K562 (cell line): ENCODE measurements at regions not wholly inside any gene's neighbourhood (a gene's known extent, or its start where the extent isn't known, plus 50 kb on each side); places are given as distances from the start of the nearest gene placed in this dataset.

Experiments
- CTBP1 ChIP-seq: fragments of 450-650 bp; IDR thresholded peaks from 2 replicates; pipeline ENCODE4 v1.6.1; 2016; ENCODE audit warnings: borderline replicate concordance
- EGR1 ChIP-seq: fragments of 450-650 bp; conservative IDR thresholded peaks from 2 replicates; pipeline ENCODE4 v1.6.1; 2017; ENCODE audit warnings: mild to moderate bottlenecking
- EP300 ChIP-seq: IDR thresholded peaks from 2 replicates; pipeline ENCODE4 v1.6.1; 2012; ENCODE audit warnings: low read length, improper control_type of control experiment
- FOXA1 ChIP-seq: fragments of 450-650 bp; IDR thresholded peaks from 2 replicates; pipeline ENCODE4 v1.6.1; 2016; ENCODE audit warnings: mild to moderate bottlenecking, borderline replicate concordance
- KAT7 ChIP-seq: sonication (generic); formaldehyde crosslinking; IDR thresholded peaks from 2 replicates; pipeline ENCODE4 v1.8.0; 2022; ENCODE audit warnings: missing genetic modification reagents, mild to moderate bottlenecking, borderline replicate concordance
- KDM4B ChIP-seq, 2 experiments: fragments of 450-650 bp in 1 of 2; sonication (generic) in 1 of 2; IDR thresholded peaks; 2 replicates each; pipeline ENCODE4 v1.6.1; 2016 to 2017; ENCODE audit warnings: borderline replicate concordance in 2 of 2, antibody characterized with exemption in 1 of 2, low read depth in 1 of 2, mild to moderate bottlenecking in 1 of 2
- NR1H2 ChIP-seq: sonication (generic); formaldehyde crosslinking; IDR thresholded peaks from 2 replicates; pipeline ENCODE4 v1.4.0; 2020; ENCODE audit warnings: mild to moderate bottlenecking, missing genetic modification reagents
- PHB ChIP-seq: fragments of 250-450 bp; sonication (Bioruptor Pico); IDR thresholded peaks from 2 replicates; pipeline ENCODE4 v1.5.0; 2021
- PML ChIP-seq: IDR thresholded peaks from 2 replicates; pipeline ENCODE4 v1.6.1; 2012; ENCODE audit warnings: low read length, inconsistent platforms
- RBM15 ChIP-seq: fragments of 200-400 bp; formaldehyde crosslinking; IDR thresholded peaks from 2 replicates; pipeline ENCODE4 v1.6.1; 2018; ENCODE audit warnings: mild to moderate bottlenecking, low read length, moderate library complexity; ENCODE audit not compliant: insufficient read depth
- SIX5 ChIP-seq, 2 experiments: IDR thresholded peaks; 2 replicates each; pipeline ENCODE4 v1.6.1; 2011; ENCODE audit warnings: low read length in 2 of 2, borderline replicate concordance in 1 of 2, low read depth in 1 of 2, mild to moderate bottlenecking in 1 of 2, moderate library complexity in 1 of 2; ENCODE audit not compliant: insufficient read depth in 1 of 2
- SMARCA4 ChIP-seq: fragments of 450-650 bp; IDR thresholded peaks from 2 replicates; pipeline ENCODE4 v1.6.1; 2016
- TEAD1 ChIP-seq, 2 experiments: fragments of 450-650 bp in 1 of 2; sonication (generic) in 1 of 2; formaldehyde crosslinking; IDR thresholded peaks; 2 replicates each; pipeline versions ENCODE4 v1.4.0 to v1.8.0; 2020 to 2022; ENCODE audit warnings: mild to moderate bottlenecking in 2 of 2, missing genetic modification reagents in 1 of 2
- ZFP1 ChIP-seq: fragments of 450-650 bp; formaldehyde crosslinking; IDR thresholded peaks from 2 replicates; pipeline ENCODE4 v1.4.0; 2020; ENCODE audit warnings: mild to moderate bottlenecking, mixed read lengths
- ZNF354B ChIP-seq: fragments of 250-450 bp; sonication (Bioruptor Pico); IDR thresholded peaks from 2 replicates; pipeline ENCODE4 v1.4.0; 2020
- ZNF408 ChIP-seq: fragments of 250-450 bp; sonication (Bioruptor Pico); IDR thresholded peaks from 2 replicates; pipeline ENCODE4 v1.4.0; 2020; ENCODE audit warnings: low read depth, mild to moderate bottlenecking, moderate library complexity
- ZNF41 ChIP-seq: fragments of 250-450 bp; sonication (Bioruptor Pico); conservative IDR thresholded peaks from 2 replicates; pipeline ENCODE4 v1.4.0; 2020; ENCODE audit warnings: mild to moderate bottlenecking
- TF ChIP-seq, protein P1 (sequence below): sonication (generic); formaldehyde crosslinking; IDR thresholded peaks from 2 replicates; pipeline ENCODE4 v1.8.0; 2023; ENCODE audit warnings: missing genetic modification reagents, mild to moderate bottlenecking, borderline replicate concordance
- TF ChIP-seq, protein P2 (sequence below), 2 experiments: fragments of 450-650 bp; conservative IDR thresholded peaks; 2 replicates each; pipeline ENCODE4 v1.6.1; 2017; ENCODE audit warnings: mild to moderate bottlenecking in 2 of 2, moderate library complexity in 2 of 2
- TF ChIP-seq, protein P3 (sequence below): fragments of 450-650 bp; IDR thresholded peaks from 2 replicates; pipeline ENCODE4 v1.6.1; 2016; ENCODE audit warnings: antibody characterized with exemption

DNA sequence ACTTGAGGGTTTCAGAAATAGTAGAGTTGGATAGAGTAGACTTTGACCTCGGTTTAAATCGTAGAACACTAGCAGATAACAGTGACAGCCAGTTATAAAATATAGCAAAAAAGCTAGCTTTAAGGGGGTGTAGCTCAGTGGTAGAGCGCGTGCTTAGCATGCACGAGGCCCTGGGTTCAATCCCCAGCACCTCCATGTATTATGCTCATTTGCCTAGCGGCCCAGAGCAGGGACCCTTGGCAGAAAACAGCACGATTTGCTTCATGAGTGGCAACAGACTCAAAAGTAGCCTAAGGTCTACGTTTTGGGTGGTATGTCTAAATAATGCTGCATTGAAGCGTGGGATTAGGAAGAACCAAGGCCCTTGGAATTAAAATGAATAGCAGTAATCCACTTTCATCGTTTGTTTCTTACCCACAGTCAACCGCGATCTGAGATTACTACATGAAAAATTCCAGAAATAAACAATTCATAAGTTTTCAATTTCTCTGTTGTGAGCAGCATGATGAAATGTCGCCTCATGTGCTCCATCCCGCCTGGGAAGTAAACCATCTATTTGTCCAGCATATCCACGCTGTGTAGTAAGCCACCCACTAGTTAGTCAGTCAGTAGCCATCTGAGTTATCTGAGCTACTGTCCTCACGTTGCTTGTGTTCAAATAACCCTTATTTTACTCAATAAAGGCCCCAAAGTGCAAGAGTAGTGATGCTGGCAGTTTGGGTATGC lies 184.9 kb downstream of the GPX5 start (continued):
- TF ChIP-seq KAT7 (CRISPR knock-in tag) = peak; percentile 78
- TF ChIP-seq TEAD1 (CRISPR knock-in tag; IDR thresholded peaks at IDR 0.05) = peak; percentile 78 to 79; a peak in 3 of 4 replicates
- TF ChIP-seq, protein P1, sequence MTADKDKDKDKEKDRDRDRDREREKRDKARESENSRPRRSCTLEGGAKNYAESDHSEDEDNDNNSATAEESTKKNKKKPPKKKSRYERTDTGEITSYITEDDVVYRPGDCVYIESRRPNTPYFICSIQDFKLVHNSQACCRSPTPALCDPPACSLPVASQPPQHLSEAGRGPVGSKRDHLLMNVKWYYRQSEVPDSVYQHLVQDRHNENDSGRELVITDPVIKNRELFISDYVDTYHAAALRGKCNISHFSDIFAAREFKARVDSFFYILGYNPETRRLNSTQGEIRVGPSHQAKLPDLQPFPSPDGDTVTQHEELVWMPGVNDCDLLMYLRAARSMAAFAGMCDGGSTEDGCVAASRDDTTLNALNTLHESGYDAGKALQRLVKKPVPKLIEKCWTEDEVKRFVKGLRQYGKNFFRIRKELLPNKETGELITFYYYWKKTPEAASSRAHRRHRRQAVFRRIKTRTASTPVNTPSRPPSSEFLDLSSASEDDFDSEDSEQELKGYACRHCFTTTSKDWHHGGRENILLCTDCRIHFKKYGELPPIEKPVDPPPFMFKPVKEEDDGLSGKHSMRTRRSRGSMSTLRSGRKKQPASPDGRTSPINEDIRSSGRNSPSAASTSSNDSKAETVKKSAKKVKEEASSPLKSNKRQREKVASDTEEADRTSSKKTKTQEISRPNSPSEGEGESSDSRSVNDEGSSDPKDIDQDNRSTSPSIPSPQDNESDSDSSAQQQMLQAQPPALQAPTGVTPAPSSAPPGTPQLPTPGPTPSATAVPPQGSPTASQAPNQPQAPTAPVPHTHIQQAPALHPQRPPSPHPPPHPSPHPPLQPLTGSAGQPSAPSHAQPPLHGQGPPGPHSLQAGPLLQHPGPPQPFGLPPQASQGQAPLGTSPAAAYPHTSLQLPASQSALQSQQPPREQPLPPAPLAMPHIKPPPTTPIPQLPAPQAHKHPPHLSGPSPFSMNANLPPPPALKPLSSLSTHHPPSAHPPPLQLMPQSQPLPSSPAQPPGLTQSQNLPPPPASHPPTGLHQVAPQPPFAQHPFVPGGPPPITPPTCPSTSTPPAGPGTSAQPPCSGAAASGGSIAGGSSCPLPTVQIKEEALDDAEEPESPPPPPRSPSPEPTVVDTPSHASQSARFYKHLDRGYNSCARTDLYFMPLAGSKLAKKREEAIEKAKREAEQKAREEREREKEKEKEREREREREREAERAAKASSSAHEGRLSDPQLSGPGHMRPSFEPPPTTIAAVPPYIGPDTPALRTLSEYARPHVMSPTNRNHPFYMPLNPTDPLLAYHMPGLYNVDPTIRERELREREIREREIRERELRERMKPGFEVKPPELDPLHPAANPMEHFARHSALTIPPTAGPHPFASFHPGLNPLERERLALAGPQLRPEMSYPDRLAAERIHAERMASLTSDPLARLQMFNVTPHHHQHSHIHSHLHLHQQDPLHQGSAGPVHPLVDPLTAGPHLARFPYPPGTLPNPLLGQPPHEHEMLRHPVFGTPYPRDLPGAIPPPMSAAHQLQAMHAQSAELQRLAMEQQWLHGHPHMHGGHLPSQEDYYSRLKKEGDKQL = no peak
- TF ChIP-seq EP300 = peak; percentile 59
- TF ChIP-seq KDM4B (IDR thresholded peaks at IDR 0.05; ENCODE audit: borderline replicate concordance in 2 of 2, low read depth in 1 of 2) = no peak
- TF ChIP-seq, protein P2, sequence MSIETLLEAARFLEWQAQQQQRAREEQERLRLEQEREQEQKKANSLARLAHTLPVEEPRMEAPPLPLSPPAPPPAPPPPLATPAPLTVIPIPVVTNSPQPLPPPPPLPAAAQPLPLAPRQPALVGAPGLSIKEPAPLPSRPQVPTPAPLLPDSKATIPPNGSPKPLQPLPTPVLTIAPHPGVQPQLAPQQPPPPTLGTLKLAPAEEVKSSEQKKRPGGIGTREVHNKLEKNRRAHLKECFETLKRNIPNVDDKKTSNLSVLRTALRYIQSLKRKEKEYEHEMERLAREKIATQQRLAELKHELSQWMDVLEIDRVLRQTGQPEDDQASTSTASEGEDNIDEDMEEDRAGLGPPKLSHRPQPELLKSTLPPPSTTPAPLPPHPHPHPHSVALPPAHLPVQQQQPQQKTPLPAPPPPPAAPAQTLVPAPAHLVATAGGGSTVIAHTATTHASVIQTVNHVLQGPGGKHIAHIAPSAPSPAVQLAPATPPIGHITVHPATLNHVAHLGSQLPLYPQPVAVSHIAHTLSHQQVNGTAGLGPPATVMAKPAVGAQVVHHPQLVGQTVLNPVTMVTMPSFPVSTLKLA (conservative IDR thresholded peaks at IDR 0.05) = peak; percentile 81 to 89
- TF ChIP-seq SMARCA4 = no peak
- TF ChIP-seq SIX5 (IDR thresholded peaks at IDR 0.05; ENCODE audit: borderline replicate concordance in 1 of 2, insufficient read depth in 1 of 2, low read depth in 1 of 2, low read length in 2 of 2) = no peak
- TF ChIP-seq PHB = no peak
- TF ChIP-seq ZNF408 = no peak
- TF ChIP-seq PML = 0 out of 2 replicates have a peak, but pooled peaks have one; percentile 17
- TF ChIP-seq ZNF41 (CRISPR knock-in tag) = peak; percentile 55
- no peak for TF ChIP-seq RBM15
- TF ChIP-seq NR1H2 = no peak
- no peak for TF ChIP-seq FOXA1
- no peak; the same call in 1 of the 2 replicates for TF ChIP-seq ZNF354B
- TF ChIP-seq CTBP1 = peak; percentile 78; the same call in 1 of the 2 replicates
- peak; percentile 55 for TF ChIP-seq EGR1
- TF ChIP-seq, protein P3, sequence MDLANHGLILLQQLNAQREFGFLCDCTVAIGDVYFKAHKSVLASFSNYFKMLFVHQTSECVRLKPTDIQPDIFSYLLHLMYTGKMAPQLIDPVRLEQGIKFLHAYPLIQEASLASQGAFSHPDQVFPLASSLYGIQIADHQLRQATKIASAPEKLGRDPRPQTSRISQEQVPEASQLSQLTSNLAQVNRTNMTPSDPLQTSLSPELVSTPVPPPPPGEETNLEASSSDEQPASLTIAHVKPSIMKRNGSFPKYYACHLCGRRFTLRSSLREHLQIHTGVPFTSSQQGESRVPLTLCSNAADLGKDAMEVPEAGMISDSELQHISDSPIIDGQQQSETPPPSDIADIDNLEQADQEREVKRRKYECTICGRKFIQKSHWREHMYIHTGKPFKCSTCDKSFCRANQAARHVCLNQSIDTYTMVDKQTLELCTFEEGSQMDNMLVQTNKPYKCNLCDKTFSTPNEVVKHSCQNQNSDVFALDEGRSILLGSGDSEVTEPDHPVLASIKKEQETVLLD = peak; percentile 22; the same call in 1 of the 2 replicates
- TF ChIP-seq ZFP1 = no peak
